ENCODE measurements at regions not wholly inside any gene's neighbourhood (a gene's known extent, or its start where the extent isn't known, plus 50 kb on each side); places are given as distances from the start of the nearest gene placed in this dataset.

GRCh38 chr7:121546632-121547543 is 150.8 kb upstream of the FAM3C start:
- H2AFZ ChIP-seq (ENCODE audit: low read length): peak overlapping the region; percentile 26; the same call in 1 of the 2 replicates
- H3K4me3 ChIP-seq (ENCODE audit: low read length): 0 out of 2 replicates have a peak overlapping the region, but pooled peaks have one; percentile 1
- no peak for TF ChIP-seq EZH2 (optimal IDR thresholded peaks at IDR 0.05; ENCODE audit: low read depth, low read length)
- TF ChIP-seq EZH2phosphoT487 (IDR thresholded peaks at IDR 0.05; ENCODE audit: low read length): no peak
- TF ChIP-seq, protein P1, sequence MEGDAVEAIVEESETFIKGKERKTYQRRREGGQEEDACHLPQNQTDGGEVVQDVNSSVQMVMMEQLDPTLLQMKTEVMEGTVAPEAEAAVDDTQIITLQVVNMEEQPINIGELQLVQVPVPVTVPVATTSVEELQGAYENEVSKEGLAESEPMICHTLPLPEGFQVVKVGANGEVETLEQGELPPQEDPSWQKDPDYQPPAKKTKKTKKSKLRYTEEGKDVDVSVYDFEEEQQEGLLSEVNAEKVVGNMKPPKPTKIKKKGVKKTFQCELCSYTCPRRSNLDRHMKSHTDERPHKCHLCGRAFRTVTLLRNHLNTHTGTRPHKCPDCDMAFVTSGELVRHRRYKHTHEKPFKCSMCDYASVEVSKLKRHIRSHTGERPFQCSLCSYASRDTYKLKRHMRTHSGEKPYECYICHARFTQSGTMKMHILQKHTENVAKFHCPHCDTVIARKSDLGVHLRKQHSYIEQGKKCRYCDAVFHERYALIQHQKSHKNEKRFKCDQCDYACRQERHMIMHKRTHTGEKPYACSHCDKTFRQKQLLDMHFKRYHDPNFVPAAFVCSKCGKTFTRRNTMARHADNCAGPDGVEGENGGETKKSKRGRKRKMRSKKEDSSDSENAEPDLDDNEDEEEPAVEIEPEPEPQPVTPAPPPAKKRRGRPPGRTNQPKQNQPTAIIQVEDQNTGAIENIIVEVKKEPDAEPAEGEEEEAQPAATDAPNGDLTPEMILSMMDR (IDR thresholded peaks at IDR 0.05; ENCODE audit: low read length): no peak
- peak; percentile 53 for DNase-seq
- H3K36me3 ChIP-seq (replicated peaks; ENCODE audit: insufficient read depth, low read length): no peaks in the 10 kb centered on the region
- H3K4me2 ChIP-seq (ENCODE audit: low read depth, low read length): peak overlapping the region; percentile 27; the same call in 1 of the 2 replicates
- no peaks in the 10 kb centered on the region for H4K20me1 ChIP-seq (ENCODE audit: insufficient read depth, low read length)
- H3K9me3 ChIP-seq (replicated peaks; ENCODE audit: insufficient read depth, low read length): no peaks in the 10 kb centered on the region
- H3K9ac ChIP-seq (ENCODE audit: low read length): no peak overlapping the region
- peaks cover 39% of the 10 kb centered on the region for H3K4me1 ChIP-seq (ENCODE audit: low read length)
- no peaks in the 10 kb centered on the region for H3K9me2 ChIP-seq (replicated peaks; ENCODE audit: insufficient read depth, low read length)
- no peaks in the 10 kb centered on the region for H3K79me2 ChIP-seq (ENCODE audit: low read length)
- peak overlapping the region; percentile 23; the same call in 1 of the 2 replicates for H3K27ac ChIP-seq (ENCODE audit: low read length)
- no peaks in the 10 kb centered on the region for H3K27me3 ChIP-seq (replicated peaks; ENCODE audit: insufficient read depth, low read length)
- H3F3A ChIP-seq (ENCODE audit: insufficient read depth, low read length): peaks cover 30% of the 10 kb centered on the region

DNA sequence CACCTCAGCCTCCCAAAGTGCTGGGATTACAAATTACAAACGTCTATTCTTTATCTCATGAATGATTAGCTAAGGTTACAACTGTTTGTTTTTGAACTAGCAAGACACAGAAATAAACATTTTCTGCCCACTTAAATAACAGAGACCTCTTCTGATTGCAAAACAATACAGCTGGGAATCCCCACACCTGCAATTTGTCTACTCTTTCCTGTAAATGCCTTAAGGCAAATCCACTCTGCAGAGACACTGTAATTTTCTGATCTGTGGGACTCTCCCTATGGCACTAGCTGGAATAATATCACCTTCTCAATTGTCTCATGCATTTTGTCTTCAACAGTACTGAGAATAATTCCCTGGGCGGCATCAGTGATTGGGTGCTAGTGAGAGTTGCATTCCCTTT is 149.3 kb upstream of the FAM3C start:
- TF ChIP-seq, protein P1 (IDR thresholded peaks at IDR 0.05; ENCODE audit: low read length): no peak
- TF ChIP-seq EZH2phosphoT487 (IDR thresholded peaks at IDR 0.05; ENCODE audit: low read length) (no peak), EZH2 (optimal IDR thresholded peaks at IDR 0.05; ENCODE audit: low read depth, low read length) (no peak)
- Histone ChIP-seq H3K9ac (ENCODE audit: low read length) (no peak overlapping the region), H3F3A (ENCODE audit: insufficient read depth, low read length) (peaks cover 30% of the 10 kb centered on the region), H3K4me3 (ENCODE audit: low read length) (no peak overlapping the region), H4K20me1 (ENCODE audit: insufficient read depth, low read length) (no peaks in the 10 kb centered on the region), H3K27ac (ENCODE audit: low read length) (peak overlapping the region; percentile 76; the same call in 1 of the 2 replicates), H3K9me2 (replicated peaks; ENCODE audit: insufficient read depth, low read length) (no peaks in the 10 kb centered on the region), H3K27me3 (replicated peaks; ENCODE audit: insufficient read depth, low read length) (no peaks in the 10 kb centered on the region), H3K9me3 (replicated peaks; ENCODE audit: insufficient read depth, low read length) (no peaks in the 10 kb centered on the region), H2AFZ (ENCODE audit: low read length) (no peak overlapping the region), H3K4me2 (ENCODE audit: low read depth, low read length) (peak overlapping the region; percentile 39), H3K79me2 (ENCODE audit: low read length) (no peaks in the 10 kb centered on the region), H3K36me3 (replicated peaks; ENCODE audit: insufficient read depth, low read length) (no peaks in the 10 kb centered on the region), H3K4me1 (ENCODE audit: low read length) (peaks cover 39% of the 10 kb centered on the region)
- DNase-seq: peak; percentile 48

GRCh38 chr7:121544726-121545125 is 148.6 kb upstream of the FAM3C start:
- no peaks in the 10 kb centered on the region for H3K9me2 ChIP-seq (replicated peaks; ENCODE audit: insufficient read depth, low read length)
- H3K4me1 ChIP-seq (ENCODE audit: low read length): peaks cover 39% of the 10 kb centered on the region
- H3K4me3 ChIP-seq (ENCODE audit: low read length): no peak overlapping the region
- H3K9me3 ChIP-seq (replicated peaks; ENCODE audit: insufficient read depth, low read length): no peaks in the 10 kb centered on the region
- H3K36me3 ChIP-seq (replicated peaks; ENCODE audit: insufficient read depth, low read length): no peaks in the 10 kb centered on the region
- no peaks in the 10 kb centered on the region for H3K27me3 ChIP-seq (replicated peaks; ENCODE audit: insufficient read depth, low read length)
- peak overlapping the region; percentile 39 for H3K4me2 ChIP-seq (ENCODE audit: low read depth, low read length)
- H4K20me1 ChIP-seq (ENCODE audit: insufficient read depth, low read length): no peaks in the 10 kb centered on the region
- H3K9ac ChIP-seq (ENCODE audit: low read length): no peak overlapping the region; the same call in 1 of the 2 replicates
- peak; percentile 94 for DNase-seq
- peak overlapping the region; percentile 76; the same call in 1 of the 2 replicates for H3K27ac ChIP-seq (ENCODE audit: low read length)
- H3F3A ChIP-seq (ENCODE audit: insufficient read depth, low read length): peaks cover 30% of the 10 kb centered on the region
- H2AFZ ChIP-seq (ENCODE audit: low read length): 0 out of 2 replicates have a peak overlapping the region, but pooled peaks have one; percentile 0
- TF ChIP-seq, protein P1 (IDR thresholded peaks at IDR 0.05; ENCODE audit: low read length): no peak
- TF ChIP-seq EZH2phosphoT487 (IDR thresholded peaks at IDR 0.05; ENCODE audit: low read length) (no peak), EZH2 (optimal IDR thresholded peaks at IDR 0.05; ENCODE audit: low read depth, low read length) (no peak)
- H3K79me2 ChIP-seq (ENCODE audit: low read length): no peaks in the 10 kb centered on the region

All from MM.1S (cell line).